GM23248 (cell line): ENCODE measurements at regions not wholly inside any gene's neighbourhood (a gene's known extent, or its start where the extent isn't known, plus 50 kb on each side); places are given as distances from the start of the nearest gene placed in this dataset.

Source experiments
- EZH2 ChIP-seq: fragments of 200-600 bp; sonication (generic); IDR thresholded peaks from 2 replicates; pipeline ENCODE4 v1.6.1; 2018; ENCODE audit warnings: antibody characterized with exemption, mild to moderate bottlenecking; ENCODE audit not compliant: insufficient read depth, poor library complexity, severe bottlenecking
- EZH2phosphoT487 ChIP-seq: fragments of 200-600 bp; sonication (generic); IDR thresholded peaks from 2 replicates; pipeline ENCODE4 v1.6.1; 2018; ENCODE audit warnings: antibody characterized with exemption, moderate library complexity, mild to moderate bottlenecking, low read depth; ENCODE audit not compliant: insufficient read depth

DNA sequence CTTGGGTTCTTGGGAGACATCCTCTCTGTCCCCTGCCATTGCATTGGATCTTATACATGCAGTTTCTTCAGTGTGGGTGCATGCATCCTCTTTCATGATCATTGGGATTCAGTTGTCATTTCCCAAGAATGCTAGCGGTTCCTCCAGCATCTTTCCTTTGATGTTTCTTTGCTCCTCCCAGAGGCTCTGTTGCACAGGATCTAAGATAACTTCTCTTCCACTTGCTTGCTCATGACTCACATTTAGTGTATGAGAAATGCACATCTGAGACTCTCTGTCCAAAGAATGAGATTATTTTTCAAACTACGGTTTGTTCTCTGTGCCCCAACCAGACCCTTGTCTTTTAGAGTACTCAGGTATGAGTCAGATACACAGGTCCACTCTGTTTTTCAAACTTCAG, 197.1 kb downstream of the NDFIP2 start:
- TF ChIP-seq EZH2: no peak
- no peak for TF ChIP-seq EZH2phosphoT487
